Activated naive CD4-positive, alpha-beta T cell treated with anti-CD3 and anti-CD28 coated beads, Interleukin-2, amount 10 ng/mL, durations not matched to agents 7 days and 5 days (primary cell): ENCODE measurements at regions not wholly inside any gene's neighbourhood (a gene's known extent, or its start where the extent isn't known, plus 50 kb on each side); places are given as distances from the start of the nearest gene placed in this dataset.
"Not testable (repeated sequence)": the region's sequence is repeated elsewhere in the genome, so short reads cannot be mapped to it uniquely, and the experiment has no call there.

Experiments
- CTCF ChIA-PET: fragments of 350-600 bp; sonication (Branson Sonifier 250); formaldehyde crosslinking; loops from one replicate; lab custom pipeline; 2021; ENCODE audit warnings: antibody characterized with exemption; lab: Charles Lee
- DNase-seq: peaks from one replicate; pipeline ENCODE4 v3.0.0-alpha.2; 2020
- H3K27ac Mint-ChIP-seq: one replicate; pipeline ENCODE4 v1.8.0; 2021; ENCODE audit warnings: mild to moderate bottlenecking, moderate library complexity, mixed read lengths
- H3K27me3 Mint-ChIP-seq: one replicate; pipeline ENCODE4 v1.8.0; 2021; ENCODE audit warnings: mild to moderate bottlenecking, mixed read lengths
- H3K36me3 Mint-ChIP-seq: one replicate; pipeline ENCODE4 v1.8.0; 2021; ENCODE audit warnings: mixed read lengths
- H3K4me1 Mint-ChIP-seq: one replicate; pipeline ENCODE4 v1.8.0; 2021; ENCODE audit warnings: mixed read lengths
- H3K4me3 Mint-ChIP-seq: one replicate; pipeline ENCODE4 v1.8.0; 2021; ENCODE audit warnings: mild to moderate bottlenecking, moderate library complexity, mixed read lengths
- H3K9me3 Mint-ChIP-seq: one replicate; pipeline ENCODE4 v1.8.0; 2021; ENCODE audit warnings: mixed read lengths

DNA sequence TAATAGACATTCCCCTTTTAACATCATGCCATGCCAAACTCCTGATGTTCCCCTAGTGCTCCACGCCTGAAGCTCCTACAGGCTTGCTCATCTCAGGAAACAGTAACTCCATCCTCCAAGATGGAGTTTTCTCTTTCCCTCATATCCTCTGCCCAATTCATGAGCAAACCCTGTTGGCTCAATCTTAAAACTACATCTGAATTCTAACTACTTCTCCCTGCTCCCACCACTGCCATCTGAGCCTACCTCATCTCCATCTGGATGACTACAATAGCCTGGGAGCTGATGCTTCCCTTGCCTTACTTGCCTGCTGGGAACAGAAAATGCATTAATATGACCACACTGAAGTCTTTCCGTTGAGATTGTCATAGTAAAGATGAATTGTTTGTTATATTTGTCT is 271.7 kb upstream of the MKLN1 start:
- CTCF ChIA-PET, result interaction anchor here (0.7 to 1.5 kb wide), 4 partner anchors 13 to 458 kb away, joined by 3 to 5 read pairs (median 3); no protein-coding TSS in a partner anchor
- peak overlapping the region; percentile 100 for H3K27ac Mint-ChIP-seq
- no peak overlapping the region for H3K4me3 Mint-ChIP-seq
- H3K36me3 Mint-ChIP-seq, result peaks cover 32% of the 10 kb centered on the region
- H3K4me1 Mint-ChIP-seq, result peaks cover 76% of the 10 kb centered on the region
- no peaks in the 10 kb centered on the region for H3K27me3 Mint-ChIP-seq
- H3K9me3 Mint-ChIP-seq, result peaks cover 4% of the 10 kb centered on the region
- no peak for DNase-seq

DNA sequence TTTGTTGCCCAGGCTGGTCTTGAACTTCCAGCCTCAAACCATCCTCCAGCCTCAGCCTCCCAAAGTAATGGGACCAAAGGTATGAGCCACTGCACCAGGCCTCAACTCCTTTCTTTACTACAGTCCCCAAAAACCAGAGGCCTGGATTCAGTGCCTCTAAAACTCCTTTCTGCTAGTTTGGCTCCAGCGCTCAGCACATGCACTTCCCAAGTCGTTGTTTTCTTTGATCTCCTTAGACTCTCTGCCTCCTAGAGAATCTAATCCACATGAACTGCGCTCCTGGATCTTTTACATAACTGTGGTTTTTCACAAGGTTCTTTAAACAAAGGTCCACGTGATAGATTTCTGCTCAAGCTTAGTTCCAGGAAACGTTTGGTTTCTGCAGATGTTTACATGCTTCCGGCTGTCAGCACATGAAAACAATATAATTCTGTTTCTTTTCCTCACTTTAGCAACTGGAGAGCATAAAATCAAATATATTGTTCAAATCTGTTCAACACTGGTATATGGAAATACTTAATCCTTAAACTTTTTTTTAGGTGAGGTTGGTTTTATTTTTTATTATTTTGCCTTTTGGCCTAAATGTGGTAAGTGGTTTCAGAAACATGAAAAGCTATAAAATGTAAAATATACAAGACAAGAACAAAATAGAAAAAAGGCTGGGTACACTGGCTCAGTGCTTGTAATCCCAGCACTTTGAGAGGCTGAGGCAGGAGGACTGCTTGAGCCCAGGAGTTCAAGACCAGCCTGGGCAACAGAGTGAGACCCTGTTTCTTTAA is 270.5 kb upstream of the MKLN1 start:
- peak overlapping the region; percentile 100 for H3K27ac Mint-ChIP-seq
- H3K4me3 Mint-ChIP-seq, result peak overlapping the region; percentile 71
- peaks cover 4% of the 10 kb centered on the region for H3K9me3 Mint-ChIP-seq
- H3K4me1 Mint-ChIP-seq, result peaks cover 76% of the 10 kb centered on the region
- no peaks in the 10 kb centered on the region for H3K27me3 Mint-ChIP-seq
- peak; percentile 55 for DNase-seq
- H3K36me3 Mint-ChIP-seq, result peaks cover 37% of the 10 kb centered on the region
- CTCF ChIA-PET, result interaction anchor here (0.6 to 1.5 kb wide), 7 partner anchors 13 to 1450 kb away, joined by 3 to 5 read pairs (median 3); no protein-coding TSS in a partner anchor

DNA sequence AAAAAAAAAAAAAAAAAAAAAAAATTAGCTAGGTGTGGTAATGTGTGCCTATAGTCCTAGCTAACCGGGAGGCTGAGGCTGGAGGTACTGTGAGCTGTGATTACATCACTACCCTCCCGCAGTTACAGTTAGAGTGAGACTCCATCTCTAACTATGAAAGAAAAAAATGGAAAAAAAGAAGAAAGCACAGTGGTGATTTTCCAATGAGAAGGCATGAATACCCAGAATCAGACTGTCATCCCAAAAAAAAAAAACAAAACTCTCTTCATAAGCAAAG is 269.9 kb upstream of the MKLN1 start:
- CTCF ChIA-PET, result interaction anchor here (0.7 to 1.2 kb wide), 4 partner anchors 12 to 162 kb away, joined by 3 to 5 read pairs (median 3); no protein-coding TSS in a partner anchor
- H3K4me1 Mint-ChIP-seq, result peaks cover 71% of the 10 kb centered on the region
- peak overlapping the region; percentile 100 for H3K27ac Mint-ChIP-seq
- peak overlapping the region; percentile 71 for H3K4me3 Mint-ChIP-seq
- peaks cover 34% of the 10 kb centered on the region for H3K36me3 Mint-ChIP-seq
- H3K27me3 Mint-ChIP-seq, result no peaks in the 10 kb centered on the region
- peak; percentile 69 for DNase-seq
- H3K9me3 Mint-ChIP-seq, result peaks cover 4% of the 10 kb centered on the region

DNA sequence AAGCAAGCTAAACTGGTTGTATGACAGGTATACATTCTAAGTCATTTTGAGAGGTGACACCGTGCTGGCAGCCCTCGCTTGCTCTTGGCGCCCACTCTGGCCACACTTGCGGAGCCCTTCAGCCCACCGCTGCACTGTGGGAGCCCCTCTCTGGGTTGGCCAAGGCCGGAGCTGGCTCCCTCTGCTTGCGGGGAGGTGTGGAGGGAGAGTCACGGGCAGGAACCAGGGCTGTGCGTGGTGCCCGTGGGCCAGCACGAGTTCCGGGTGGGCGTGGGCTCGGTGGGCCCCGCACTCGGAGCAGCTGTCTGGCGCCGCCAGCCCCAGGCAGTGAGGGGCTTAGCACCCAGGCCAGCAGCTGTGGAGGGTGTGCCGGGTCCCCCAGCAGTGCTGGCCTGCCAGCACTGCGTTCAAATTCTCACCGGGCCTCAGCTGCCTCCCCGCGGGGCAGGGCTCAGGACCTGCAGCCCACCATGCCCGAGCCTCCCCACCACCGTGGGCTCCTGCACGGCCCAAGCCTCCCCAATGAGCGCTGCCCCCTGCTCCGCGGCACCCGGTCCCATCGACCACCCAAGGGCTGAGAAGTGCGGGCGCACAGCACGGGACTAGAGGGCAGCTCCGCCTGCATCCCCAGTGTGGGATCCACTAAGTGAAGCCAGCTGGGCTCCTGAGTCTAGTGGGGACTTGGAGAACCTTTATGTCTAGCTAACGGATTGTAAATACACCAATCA is 269.0 kb upstream of the MKLN1 start:
- H3K27me3 Mint-ChIP-seq, H3K4me3 Mint-ChIP-seq, DNase-seq, H3K9me3 Mint-ChIP-seq: not testable (repeated sequence)
- Mint-ChIP-seq H3K4me1 (peaks cover 71% of the 10 kb centered on the region), H3K27ac (peak overlapping the region; percentile 100), H3K36me3 (peaks cover 35% of the 10 kb centered on the region)
- CTCF ChIA-PET, result interaction anchor here (0.9 to 1.7 kb wide), 3 partner anchors 11 to 184 kb away, joined by 3 to 6 read pairs (median 3); no protein-coding TSS in a partner anchor

DNA sequence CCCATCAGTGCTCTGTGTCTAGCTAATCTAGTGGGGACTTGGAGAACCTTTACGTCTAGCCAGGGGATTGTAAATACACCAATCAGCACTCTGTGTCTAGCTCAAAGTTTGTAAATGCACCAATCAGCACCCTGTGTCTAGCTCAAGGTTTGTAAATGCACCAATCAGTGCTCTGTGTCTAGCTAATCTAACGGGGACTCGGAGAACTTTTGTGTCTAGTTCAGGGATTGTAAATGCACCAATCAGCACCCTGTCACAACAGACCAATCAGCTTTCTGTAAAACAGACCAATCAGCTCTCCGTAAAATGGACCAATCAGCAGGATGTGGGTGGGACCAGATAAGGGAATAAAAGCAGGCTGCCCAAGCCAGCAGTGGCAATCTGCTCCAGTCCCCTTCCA is 268.3 kb upstream of the MKLN1 start:
- peak overlapping the region; percentile 86 for H3K27ac Mint-ChIP-seq
- not testable (repeated sequence) for H3K4me3 Mint-ChIP-seq, H3K9me3 Mint-ChIP-seq, DNase-seq, H3K27me3 Mint-ChIP-seq
- H3K4me1 Mint-ChIP-seq, result peaks cover 65% of the 10 kb centered on the region
- H3K36me3 Mint-ChIP-seq, result peaks cover 30% of the 10 kb centered on the region
- CTCF ChIA-PET, result interaction anchor here (1.1 to 1.7 kb wide), 2 partner anchors 10 to 184 kb away, joined by 3 to 6 read pairs; no protein-coding TSS in a partner anchor

DNA sequence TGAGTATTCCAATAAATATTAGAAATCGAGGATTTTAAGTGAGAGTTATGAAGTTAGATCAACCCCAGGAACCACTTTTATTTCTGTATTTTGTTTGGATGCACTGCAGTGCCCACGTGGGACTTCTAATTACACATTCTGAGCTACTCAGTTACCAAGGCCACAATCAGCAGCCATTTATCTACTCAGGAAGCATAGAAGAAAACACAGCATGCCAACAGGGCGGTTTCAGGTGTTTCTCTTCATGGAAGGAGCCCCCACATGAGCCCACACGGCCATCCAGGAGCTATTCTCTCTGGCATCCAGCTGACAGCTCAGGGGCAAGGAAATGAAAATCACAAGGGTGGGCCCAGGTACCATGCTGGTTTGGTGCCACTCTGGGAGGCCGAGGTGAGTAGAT is 266.5 kb upstream of the MKLN1 start:
- Mint-ChIP-seq H3K4me1 (peaks cover 49% of the 10 kb centered on the region), H3K27me3 (no peaks in the 10 kb centered on the region)
- CTCF ChIA-PET, result no interaction called here

DNA sequence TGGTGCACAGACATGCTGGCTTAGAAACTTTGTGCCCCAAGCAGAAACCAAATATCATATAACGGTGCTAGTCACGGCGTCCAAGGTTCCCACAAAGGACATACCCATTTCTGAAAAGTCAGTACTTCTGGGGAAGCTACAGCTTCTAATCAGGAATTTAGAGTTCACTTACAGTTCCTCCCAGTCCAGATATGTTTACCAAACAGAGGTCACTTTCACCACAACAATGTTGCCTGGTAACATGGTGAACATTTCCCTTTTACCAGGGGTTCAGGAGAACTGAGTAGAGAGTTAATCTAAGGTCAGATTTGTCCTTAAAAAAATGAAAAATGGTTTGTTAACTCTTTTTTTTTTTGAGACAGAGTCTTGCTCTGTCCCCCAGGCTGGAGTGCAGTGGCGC is 265.9 kb upstream of the MKLN1 start:
- Mint-ChIP-seq H3K27ac (no peak overlapping the region), H3K27me3 (no peaks in the 10 kb centered on the region), H3K4me3 (no peak overlapping the region), H3K4me1 (peaks cover 44% of the 10 kb centered on the region), H3K9me3 (peaks cover 4% of the 10 kb centered on the region), H3K36me3 (peaks cover 19% of the 10 kb centered on the region)
- CTCF ChIA-PET, result interaction anchor here (0.6 kb wide), 1 partner anchor 225 kb away, joined by 5 read pairs; no protein-coding TSS in a partner anchor
- DNase-seq, result no peak

More for the DNA sequence above, 266.5 kb upstream of the MKLN1 start:
- Mint-ChIP-seq H3K4me3 (no peak overlapping the region), H3K36me3 (peaks cover 19% of the 10 kb centered on the region), H3K27ac (peak overlapping the region; percentile 62), H3K9me3 (peaks cover 4% of the 10 kb centered on the region)
- DNase-seq, result peak; percentile 43

DNA sequence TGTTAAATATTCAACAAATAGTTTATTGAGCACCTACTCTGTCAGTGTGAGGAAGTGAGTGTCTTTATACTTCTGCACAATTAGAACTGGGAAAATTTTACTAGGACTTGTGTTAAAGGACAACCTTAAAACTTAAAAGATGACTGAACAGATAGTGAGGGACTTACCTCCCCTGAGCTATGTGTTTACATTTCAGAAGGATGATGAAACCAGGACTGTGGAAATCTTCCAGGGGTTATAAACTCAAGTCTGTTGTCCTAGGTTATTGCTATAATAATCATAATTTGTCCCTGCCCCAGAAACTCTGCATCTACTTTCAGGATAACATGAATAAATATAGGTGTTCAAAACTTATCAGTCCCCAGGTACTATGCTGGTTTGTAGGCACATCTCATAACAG is 261.0 kb upstream of the MKLN1 start:
- Mint-ChIP-seq H3K27ac (peak overlapping the region; percentile 3), H3K9me3 (no peaks in the 10 kb centered on the region), H3K36me3 (peaks cover 9% of the 10 kb centered on the region), H3K27me3 (no peaks in the 10 kb centered on the region), H3K4me3 (no peak overlapping the region), H3K4me1 (peaks cover 29% of the 10 kb centered on the region)
- CTCF ChIA-PET, result interaction anchor here (1.8 kb wide), 1 partner anchor 170 kb away, joined by 5 read pairs; no protein-coding TSS in a partner anchor
- no peak for DNase-seq

DNA sequence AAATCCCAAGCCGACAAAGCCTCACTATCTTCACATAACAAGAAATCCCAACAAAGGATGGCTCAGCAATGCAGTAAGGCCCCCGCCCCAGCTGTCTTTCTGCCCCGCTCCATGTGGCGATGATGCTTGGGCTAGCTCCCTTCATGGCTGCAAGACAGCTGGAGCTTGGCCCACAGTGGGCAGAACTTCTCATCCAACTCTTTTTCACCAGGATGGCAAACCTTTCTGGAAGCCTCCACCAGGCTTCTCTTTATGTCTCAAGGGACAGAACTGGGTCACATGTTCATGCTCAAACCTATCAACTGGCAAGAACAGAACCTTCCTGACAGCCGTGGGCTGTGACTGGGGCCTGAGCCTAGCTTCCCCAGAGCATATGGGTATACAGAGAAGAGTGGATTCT is 260.5 kb upstream of the MKLN1 start:
- no peaks in the 10 kb centered on the region for H3K27me3 Mint-ChIP-seq
- H3K4me1 Mint-ChIP-seq, result peaks cover 35% of the 10 kb centered on the region
- DNase-seq, result no peak
- CTCF ChIA-PET, result interaction anchor here (0.5 to 1.8 kb wide), 2 partner anchors 171 to 1028 kb away, joined by 3 to 5 read pairs; no protein-coding TSS in a partner anchor
- H3K27ac Mint-ChIP-seq, result peak overlapping the region; percentile 3
- no peaks in the 10 kb centered on the region for H3K9me3 Mint-ChIP-seq
- H3K36me3 Mint-ChIP-seq, result peaks cover 9% of the 10 kb centered on the region
- H3K4me3 Mint-ChIP-seq, result no peak overlapping the region

DNA sequence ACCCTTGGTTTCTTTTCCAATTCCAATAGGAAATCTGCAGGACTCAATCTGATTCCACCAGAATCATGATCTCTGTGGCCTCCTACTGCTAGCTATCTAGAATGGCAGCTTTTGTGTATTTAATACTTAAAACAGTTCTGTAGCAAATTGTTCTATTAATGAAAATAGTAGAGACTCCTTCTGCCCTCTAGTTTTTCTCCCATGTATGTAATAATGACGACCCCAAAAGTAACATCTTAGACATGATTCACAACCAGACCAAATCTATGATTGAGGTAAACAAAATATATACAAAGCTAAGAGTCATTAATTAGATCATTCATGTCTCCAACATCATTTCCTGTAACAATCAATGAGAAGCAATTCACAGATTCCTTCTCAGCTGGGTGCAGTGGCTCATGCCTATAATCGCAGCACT is 259.1 kb upstream of the MKLN1 start:
- H3K4me1 Mint-ChIP-seq, result peaks cover 38% of the 10 kb centered on the region
- H3K4me3 Mint-ChIP-seq, result no peak overlapping the region
- no peaks in the 10 kb centered on the region for H3K9me3 Mint-ChIP-seq
- H3K36me3 Mint-ChIP-seq, result peaks cover 15% of the 10 kb centered on the region
- CTCF ChIA-PET, result interaction anchor here (0.7 to 2.6 kb wide), 21 partner anchors 9 to 446 kb away, joined by 3 to 11 read pairs (median 5); no protein-coding TSS in a partner anchor
- no peak for DNase-seq
- H3K27me3 Mint-ChIP-seq, result no peaks in the 10 kb centered on the region
- peak overlapping the region; percentile 20 for H3K27ac Mint-ChIP-seq

DNA sequence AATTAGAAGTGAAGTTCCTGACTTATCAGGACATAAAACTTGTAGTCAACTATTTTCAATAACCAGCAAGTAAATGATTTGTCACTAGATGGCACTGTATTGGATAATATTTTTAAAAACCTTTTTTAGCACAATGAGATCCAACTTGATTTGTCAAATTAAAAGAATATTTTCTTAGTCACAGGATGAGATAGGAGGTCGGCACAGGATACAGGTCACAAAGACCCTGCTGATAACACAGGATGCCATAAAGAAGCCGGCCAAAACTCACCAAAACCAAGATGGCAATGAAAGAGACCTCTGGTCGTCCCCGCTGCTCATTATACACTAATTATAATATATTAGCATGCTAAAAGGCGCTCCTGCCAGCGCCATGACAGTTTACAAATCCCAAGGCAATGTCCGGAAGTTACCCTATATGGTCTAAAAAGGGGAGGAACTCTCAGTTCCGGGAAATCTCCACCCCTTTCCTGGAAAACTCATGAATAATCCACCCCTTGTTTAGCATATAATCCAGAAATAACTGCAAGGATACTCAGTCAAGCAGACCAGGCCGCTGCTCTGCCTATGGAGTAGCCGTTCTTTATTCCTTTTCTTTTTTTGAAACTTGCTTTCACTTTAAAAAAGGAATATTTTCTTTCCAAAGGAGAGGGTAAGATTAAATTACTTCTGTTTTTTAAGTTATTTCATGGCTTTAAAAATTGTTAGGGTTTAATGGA is 255.7 kb upstream of the MKLN1 start:
- H3K36me3 Mint-ChIP-seq, result peaks cover 29% of the 10 kb centered on the region
- CTCF ChIA-PET, result interaction anchor here (0.6 to 1.4 kb wide), 3 partner anchors 33 to 48 kb away, joined by 3 to 5 read pairs (median 5); no protein-coding TSS in a partner anchor
- peak overlapping the region; percentile 67 for H3K27ac Mint-ChIP-seq
- no peaks in the 10 kb centered on the region for H3K27me3 Mint-ChIP-seq
- peaks cover 38% of the 10 kb centered on the region for H3K4me1 Mint-ChIP-seq
- no peak for DNase-seq
- no peaks in the 10 kb centered on the region for H3K9me3 Mint-ChIP-seq
- no peak overlapping the region for H3K4me3 Mint-ChIP-seq

DNA sequence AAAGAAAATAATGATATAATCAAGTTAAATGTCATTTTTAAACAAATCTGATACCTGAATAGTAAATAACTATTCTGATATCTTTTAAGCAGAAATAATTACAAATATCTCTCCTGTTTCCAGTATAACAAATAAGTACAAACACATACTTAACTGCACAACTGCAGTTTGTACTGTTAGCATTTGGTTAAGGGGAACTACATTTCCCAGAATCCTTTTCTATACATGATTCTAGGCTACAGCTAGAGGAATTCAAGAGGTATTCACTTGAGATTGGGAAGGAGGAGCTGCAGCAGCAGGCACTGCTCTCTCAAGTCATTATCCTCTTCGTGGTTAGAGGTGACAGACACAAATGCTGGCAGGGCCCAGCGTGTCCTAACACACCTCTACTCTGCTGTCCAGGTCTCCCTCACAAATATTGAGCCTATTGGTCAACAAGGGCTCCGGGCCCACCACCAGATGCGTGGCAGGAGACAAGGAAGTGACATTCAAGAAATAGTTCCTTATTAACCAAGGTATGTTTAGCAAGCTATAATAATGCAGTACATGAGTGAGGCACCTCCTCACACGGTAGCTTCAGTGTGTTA is 255.1 kb upstream of the MKLN1 start:
- no peaks in the 10 kb centered on the region for H3K9me3 Mint-ChIP-seq
- H3K27ac Mint-ChIP-seq, result peak overlapping the region; percentile 66
- H3K4me1 Mint-ChIP-seq, result peaks cover 34% of the 10 kb centered on the region
- CTCF ChIA-PET, result interaction anchor here (0.5 to 1.4 kb wide), 3 partner anchors 33 to 176 kb away, joined by 3 to 5 read pairs (median 5); no protein-coding TSS in a partner anchor
- no peaks in the 10 kb centered on the region for H3K27me3 Mint-ChIP-seq
- no peak overlapping the region for H3K4me3 Mint-ChIP-seq
- H3K36me3 Mint-ChIP-seq, result peaks cover 31% of the 10 kb centered on the region
- DNase-seq, result no peak

DNA sequence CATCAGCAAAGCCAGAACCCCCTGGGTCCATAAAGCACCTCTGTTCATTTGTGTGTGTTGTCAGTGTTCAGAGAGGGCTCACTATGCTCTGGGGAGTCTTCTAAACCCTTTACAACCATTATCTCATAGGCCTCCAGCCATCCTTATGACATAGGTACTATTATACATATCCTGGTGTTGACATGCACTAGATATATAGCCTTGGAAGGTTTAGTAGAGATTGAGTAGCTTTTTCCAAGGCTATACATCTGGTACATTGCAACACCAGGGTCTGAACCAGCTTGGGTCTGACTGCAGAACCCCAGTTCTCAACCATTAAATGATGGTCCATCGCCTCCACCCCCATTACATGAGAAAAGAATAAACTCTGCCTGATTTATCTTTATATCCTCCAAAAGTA is 253.6 kb upstream of the MKLN1 start:
- Mint-ChIP-seq H3K36me3 (peaks cover 26% of the 10 kb centered on the region), H3K9me3 (no peaks in the 10 kb centered on the region), H3K4me3 (no peak overlapping the region), H3K4me1 (peaks cover 22% of the 10 kb centered on the region), H3K27ac (no peak overlapping the region), H3K27me3 (no peaks in the 10 kb centered on the region)
- DNase-seq, result no peak
- CTCF ChIA-PET, result interaction anchor here (1.5 kb wide), 1 partner anchor 135 kb away, joined by 3 read pairs; no protein-coding TSS in a partner anchor
